Liver (tissue), 8 donors: ENCODE measurements at regions not wholly inside any gene's neighbourhood (a gene's known extent, or its start where the extent isn't known, plus 50 kb on each side); places are given as distances from the start of the nearest gene placed in this dataset.

ENCODE experiments used
- DNase-seq: peaks from one replicate; pipeline ENCODE4 v3.0.0-alpha.2; 2017; ENCODE audit warnings: low spot score
- H3K27ac ChIP-seq, 2 donors: one replicate each; pipeline ENCODE4 v1.7.0; 2013; ENCODE audit warnings: inconsistent platforms in 2 of 2, low read length in 2 of 2, control low read depth in 1 of 2, low read depth in 1 of 2, mild to moderate bottlenecking in 1 of 2
- H3K27me3 ChIP-seq, 4 donors: one replicate each; pipeline versions ENCODE4 v1.6.1 to v1.7.0; 2013; ENCODE audit warnings: low read length in 3 of 4, inconsistent platforms in 1 of 4, mild to moderate bottlenecking in 1 of 4, moderate library complexity in 1 of 4; ENCODE audit not compliant: control insufficient read depth in 4 of 4, insufficient read depth in 4 of 4
- H3K36me3 ChIP-seq, 4 donors: one replicate each; pipeline versions ENCODE4 v1.6.1 to v1.7.0; 2013; ENCODE audit warnings: low read length in 3 of 4, mild to moderate bottlenecking in 3 of 4, low read depth in 1 of 4, moderate library complexity in 1 of 4; ENCODE audit not compliant: control insufficient read depth in 4 of 4, insufficient read depth in 3 of 4
- H3K4me1 ChIP-seq, 4 donors: one replicate each; pipeline versions ENCODE4 v1.6.1 to v1.7.0; 2013; ENCODE audit warnings: low read length in 3 of 4, mild to moderate bottlenecking in 3 of 4, moderate library complexity in 1 of 4; ENCODE audit not compliant: control insufficient read depth in 4 of 4, insufficient read depth in 4 of 4
- H3K4me3 ChIP-seq, 3 donors: one replicate each; pipeline versions ENCODE4 v1.6.1 to v1.7.0; 2013; ENCODE audit warnings: low read length in 3 of 3, control low read depth in 1 of 3, low read depth in 1 of 3, mild to moderate bottlenecking in 1 of 3
- H3K9ac ChIP-seq, 2 donors: one replicate each; pipeline ENCODE4 v1.7.0; 2013; ENCODE audit warnings: low read length in 2 of 2, mild to moderate bottlenecking in 2 of 2, moderate library complexity in 2 of 2, control low read depth in 1 of 2, low read depth in 1 of 2
- H3K9me3 ChIP-seq, 4 donors: one replicate each; pipeline versions ENCODE4 v1.6.1 to v1.7.0; 2013; ENCODE audit warnings: low read length in 3 of 4; ENCODE audit not compliant: control insufficient read depth in 4 of 4
- ATF3 ChIP-seq: IDR thresholded peaks from 2 replicates; pipeline ENCODE4 v1.6.1; 2016; ENCODE audit warnings: antibody characterized with exemption
- CTCF ChIP-seq: fragments of 150-350 bp; IDR thresholded peaks from 2 replicates; pipeline ENCODE4 v1.5.1; 2017; ENCODE audit warnings: improper control_type of control experiment, low read depth, low read length; ENCODE audit not compliant: missing input control
- EGR1 ChIP-seq, 2 donors: IDR thresholded peaks; 2 replicates each; pipeline ENCODE4 v1.6.1; 2016 to 2018; ENCODE audit warnings: antibody characterized with exemption in 2 of 2, low read depth in 2 of 2
- FOXA1 ChIP-seq: IDR thresholded peaks from 2 replicates; pipeline ENCODE4 v1.6.1; 2016; ENCODE audit warnings: antibody characterized with exemption
- FOXA2 ChIP-seq: IDR thresholded peaks from 2 replicates; pipeline ENCODE4 v1.6.1; 2016; ENCODE audit warnings: antibody characterized with exemption
- GABPA ChIP-seq, 2 donors: IDR thresholded peaks in 1 of 2; conservative IDR thresholded peaks in 1 of 2; 2 replicates each; pipeline ENCODE4 v1.6.1; 2016; ENCODE audit warnings: antibody characterized with exemption in 2 of 2, mild to moderate bottlenecking in 1 of 2, moderate library complexity in 1 of 2
- HNF4A ChIP-seq, 2 donors: conservative IDR thresholded peaks; 2 replicates each; pipeline ENCODE4 v1.6.1; 2016; ENCODE audit warnings: antibody characterized with exemption in 2 of 2, mild to moderate bottlenecking in 2 of 2
- JUND ChIP-seq, 2 donors: IDR thresholded peaks; 2 replicates each; pipeline ENCODE4 v1.6.1; 2016; ENCODE audit warnings: antibody characterized with exemption in 2 of 2
- NR2F2 ChIP-seq: IDR thresholded peaks from 2 replicates; pipeline ENCODE4 v1.6.1; 2016; ENCODE audit warnings: antibody characterized with exemption
- RAD21 ChIP-seq, 2 donors: IDR thresholded peaks; 2 replicates each; pipeline ENCODE4 v1.6.1; 2016; ENCODE audit warnings: antibody characterized with exemption in 2 of 2, mild to moderate bottlenecking in 2 of 2
- REST ChIP-seq: IDR thresholded peaks from 2 replicates; pipeline ENCODE4 v1.6.1; 2016; ENCODE audit warnings: antibody characterized with exemption, mild to moderate bottlenecking
- TAF1 ChIP-seq: conservative IDR thresholded peaks from 2 replicates; pipeline ENCODE4 v1.6.1; 2016; ENCODE audit warnings: antibody characterized with exemption, mild to moderate bottlenecking
- YY1 ChIP-seq: IDR thresholded peaks from 2 replicates; pipeline ENCODE4 v1.6.1; 2016; ENCODE audit warnings: antibody characterized with exemption, mild to moderate bottlenecking
- ZBTB33 ChIP-seq: IDR thresholded peaks from 2 replicates; pipeline ENCODE4 v1.6.1; 2016; ENCODE audit warnings: antibody characterized with exemption
- WGBS: extraction: QIAGEN DNeasy Blood & Tissue Kit; methylation state at CpG from one replicate; pipeline ENCODE4 v1.1.7; 2013; 5-methylcytosine and 5-hydroxymethylcytosine counted together
- donor health status: healthy.
- donor health status: healthy.
- donor health status: healthy.
- donor health status: healthy.
- donor health status: healthy.

- H3K9ac ChIP-seq = no peak overlapping the region
- TF ChIP-seq FOXA2 = no peak
- no peak for TF ChIP-seq YY1
- no peak for TF ChIP-seq NR2F2
- no peak for TF ChIP-seq RAD21 (IDR thresholded peaks at IDR 0.05)
- no peak for TF ChIP-seq EGR1 (IDR thresholded peaks at IDR 0.05; ENCODE audit: low read depth in 2 of 2)
- TF ChIP-seq JUND (IDR thresholded peaks at IDR 0.05) = no peak
- no peak for TF ChIP-seq REST
- no peak for TF ChIP-seq GABPA (IDR thresholded peaks at IDR 0.05 in 1 of 2, conservative IDR thresholded peaks at IDR 0.05 in 1 of 2)
- TF ChIP-seq ZBTB33 = no peak
- TF ChIP-seq TAF1 = no peak
- TF ChIP-seq CTCF = no peak
- no peaks in the 10 kb centered on the region for H3K36me3 ChIP-seq
- H3K27me3 ChIP-seq = no peaks in the 10 kb centered on the region
- H3K9me3 ChIP-seq = no peaks in the 10 kb centered on the region
- no peak overlapping the region for H3K4me3 ChIP-seq
- H3K27ac ChIP-seq = no peak overlapping the region
- 75% methylated on average over 4 of the region's 4 CpGs for WGBS
- no peak for DNase-seq
- no peaks in the 10 kb centered on the region for H3K4me1 ChIP-seq
These were observed 571.8 kb downstream of the ZPLD1 start for GRCh38 chr3:103006526-103007183.

GRCh38 chr3:103009609-103010008 lies 574.8 kb downstream of the ZPLD1 start:
- Histone ChIP-seq H3K4me3 (no peak overlapping the region), H3K36me3 (no peaks in the 10 kb centered on the region), H3K9me3 (no peaks in the 10 kb centered on the region), H3K27ac (no peak overlapping the region), H3K4me1 (no peaks in the 10 kb centered on the region), H3K27me3 (no peaks in the 10 kb centered on the region), H3K9ac (no peak overlapping the region)
- DNase-seq = no peak
- TF ChIP-seq ZBTB33 (no peak), ATF3 (no peak), FOXA1 (no peak), REST (no peak), GABPA (IDR thresholded peaks at IDR 0.05 in 1 of 2, conservative IDR thresholded peaks at IDR 0.05 in 1 of 2) (no peak), JUND (IDR thresholded peaks at IDR 0.05) (no peak), CTCF (no peak), NR2F2 (no peak), YY1 (no peak), HNF4A (conservative IDR thresholded peaks at IDR 0.05) (no peak)
